ENCODE measurements at regions not wholly inside any gene's neighbourhood (a gene's known extent, or its start where the extent isn't known, plus 50 kb on each side); places are given as distances from the start of the nearest gene placed in this dataset.
A peak's percentile ranks its signal among the peaks of the same experiment; 100 is the strongest.
"Not testable (repeated sequence)": the region's sequence is repeated elsewhere in the genome, so short reads cannot be mapped to it uniquely, and the experiment has no call there.

GRCh38 chr16:60126115-60126514 is 1392.0 kb upstream of the GOT2 start:
- not testable (repeated sequence) for H3K36me3 Mint-ChIP-seq (ENCODE audit: low read depth); H3K9me3 Mint-ChIP-seq; H3K4me3 Mint-ChIP-seq; H3K4me3 ChIP-seq; H3K4me2 ChIP-seq; H3K27ac Mint-ChIP-seq; H3F3A ChIP-seq (replicated peaks; ENCODE audit: low read depth); H3K9me2 ChIP-seq (ENCODE audit: insufficient read depth); ATAC-seq; H2AFZ ChIP-seq; H3K4me1 Mint-ChIP-seq; H3K27ac ChIP-seq (ENCODE audit: low read depth); H3K79me2 ChIP-seq (replicated peaks; ENCODE audit: insufficient read depth); DNase-seq (ENCODE audit: low spot score); H3K36me3 ChIP-seq (ENCODE audit: insufficient read depth); H4K20me1 ChIP-seq (replicated peaks; ENCODE audit: insufficient read depth); H3K27me3 ChIP-seq (ENCODE audit: insufficient read depth); H3K4me1 ChIP-seq (ENCODE audit: insufficient read depth); H3K27me3 Mint-ChIP-seq (ENCODE audit: insufficient read depth, low read depth, poor library complexity)

DNA sequence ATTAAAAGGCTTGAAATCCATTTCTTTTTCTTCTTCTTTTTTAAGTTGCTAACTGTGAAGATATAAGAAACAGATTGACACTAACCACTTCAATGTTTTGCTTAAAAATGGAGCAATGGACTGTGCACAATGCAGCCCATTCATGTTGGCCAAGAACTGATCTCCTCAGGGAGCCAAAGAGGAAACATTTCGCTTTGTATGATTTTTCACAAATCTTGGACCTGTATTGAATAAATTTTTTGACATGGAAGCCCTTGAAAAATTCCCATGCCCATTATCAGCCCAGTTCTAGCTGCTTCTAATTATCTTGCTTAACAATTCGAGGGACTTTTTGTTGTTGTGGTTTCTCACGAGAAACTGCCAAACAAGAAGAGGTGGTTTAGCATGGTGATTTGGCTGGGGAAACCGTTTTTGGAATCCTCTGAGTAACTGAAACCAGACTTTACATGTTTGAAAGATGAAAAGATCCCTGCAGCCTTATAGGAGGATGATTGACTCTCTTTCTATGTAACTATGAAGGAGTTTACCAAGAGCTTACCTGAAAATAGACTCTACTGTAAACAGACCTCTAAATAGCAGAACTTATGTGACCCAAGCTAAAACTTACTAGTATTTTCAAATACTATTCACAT is 1389.4 kb upstream of the GOT2 start:
- no peak for DNase-seq (ENCODE audit: low spot score)

GRCh38 chr16:60120586-60120985 is 1386.5 kb upstream of the GOT2 start:
- H3K9me2 ChIP-seq (ENCODE audit: insufficient read depth) = no peaks in the 10 kb centered on the region
- H3K27ac ChIP-seq (ENCODE audit: low read depth) = no peak overlapping the region
- H3K27ac Mint-ChIP-seq = no peak overlapping the region
- no peaks in the 10 kb centered on the region for H3F3A ChIP-seq (replicated peaks; ENCODE audit: low read depth)
- H3K36me3 Mint-ChIP-seq (ENCODE audit: low read depth) = no peaks in the 10 kb centered on the region; the same call in 2 of the 3 replicates
- H3K9me3 Mint-ChIP-seq = no peaks in the 10 kb centered on the region
- no peaks in the 10 kb centered on the region for H3K4me1 ChIP-seq (ENCODE audit: insufficient read depth)
- no peaks in the 10 kb centered on the region for H4K20me1 ChIP-seq (replicated peaks; ENCODE audit: insufficient read depth)
- H3K4me3 Mint-ChIP-seq = no peak overlapping the region
- H3K36me3 ChIP-seq (ENCODE audit: insufficient read depth) = no peaks in the 10 kb centered on the region
- no peaks in the 10 kb centered on the region for H3K4me1 Mint-ChIP-seq
- H3K27me3 Mint-ChIP-seq (ENCODE audit: insufficient read depth, low read depth, poor library complexity) = peaks cover 2% of the 10 kb centered on the region
- H3K27me3 ChIP-seq (ENCODE audit: insufficient read depth) = no peaks in the 10 kb centered on the region
- H3K4me3 ChIP-seq = no peak overlapping the region
- ATAC-seq (no peak), DNase-seq (ENCODE audit: low spot score) (no peak)
- H3K4me2 ChIP-seq = no peak overlapping the region
- H3K79me2 ChIP-seq (replicated peaks; ENCODE audit: insufficient read depth) = no peaks in the 10 kb centered on the region
- H2AFZ ChIP-seq = 0 out of 2 replicates have a peak overlapping the region, but pooled peaks have one; percentile 2
- TF ChIP-seq EZH2phosphoT487 (IDR thresholded peaks at IDR 0.05; ENCODE audit: unreplicated experiment) (no peak), CREB1 (CRISPR knock-in tag; IDR thresholded peaks at IDR 0.05; ENCODE audit: low read depth) (no peak)
- TF ChIP-seq, protein P1, sequence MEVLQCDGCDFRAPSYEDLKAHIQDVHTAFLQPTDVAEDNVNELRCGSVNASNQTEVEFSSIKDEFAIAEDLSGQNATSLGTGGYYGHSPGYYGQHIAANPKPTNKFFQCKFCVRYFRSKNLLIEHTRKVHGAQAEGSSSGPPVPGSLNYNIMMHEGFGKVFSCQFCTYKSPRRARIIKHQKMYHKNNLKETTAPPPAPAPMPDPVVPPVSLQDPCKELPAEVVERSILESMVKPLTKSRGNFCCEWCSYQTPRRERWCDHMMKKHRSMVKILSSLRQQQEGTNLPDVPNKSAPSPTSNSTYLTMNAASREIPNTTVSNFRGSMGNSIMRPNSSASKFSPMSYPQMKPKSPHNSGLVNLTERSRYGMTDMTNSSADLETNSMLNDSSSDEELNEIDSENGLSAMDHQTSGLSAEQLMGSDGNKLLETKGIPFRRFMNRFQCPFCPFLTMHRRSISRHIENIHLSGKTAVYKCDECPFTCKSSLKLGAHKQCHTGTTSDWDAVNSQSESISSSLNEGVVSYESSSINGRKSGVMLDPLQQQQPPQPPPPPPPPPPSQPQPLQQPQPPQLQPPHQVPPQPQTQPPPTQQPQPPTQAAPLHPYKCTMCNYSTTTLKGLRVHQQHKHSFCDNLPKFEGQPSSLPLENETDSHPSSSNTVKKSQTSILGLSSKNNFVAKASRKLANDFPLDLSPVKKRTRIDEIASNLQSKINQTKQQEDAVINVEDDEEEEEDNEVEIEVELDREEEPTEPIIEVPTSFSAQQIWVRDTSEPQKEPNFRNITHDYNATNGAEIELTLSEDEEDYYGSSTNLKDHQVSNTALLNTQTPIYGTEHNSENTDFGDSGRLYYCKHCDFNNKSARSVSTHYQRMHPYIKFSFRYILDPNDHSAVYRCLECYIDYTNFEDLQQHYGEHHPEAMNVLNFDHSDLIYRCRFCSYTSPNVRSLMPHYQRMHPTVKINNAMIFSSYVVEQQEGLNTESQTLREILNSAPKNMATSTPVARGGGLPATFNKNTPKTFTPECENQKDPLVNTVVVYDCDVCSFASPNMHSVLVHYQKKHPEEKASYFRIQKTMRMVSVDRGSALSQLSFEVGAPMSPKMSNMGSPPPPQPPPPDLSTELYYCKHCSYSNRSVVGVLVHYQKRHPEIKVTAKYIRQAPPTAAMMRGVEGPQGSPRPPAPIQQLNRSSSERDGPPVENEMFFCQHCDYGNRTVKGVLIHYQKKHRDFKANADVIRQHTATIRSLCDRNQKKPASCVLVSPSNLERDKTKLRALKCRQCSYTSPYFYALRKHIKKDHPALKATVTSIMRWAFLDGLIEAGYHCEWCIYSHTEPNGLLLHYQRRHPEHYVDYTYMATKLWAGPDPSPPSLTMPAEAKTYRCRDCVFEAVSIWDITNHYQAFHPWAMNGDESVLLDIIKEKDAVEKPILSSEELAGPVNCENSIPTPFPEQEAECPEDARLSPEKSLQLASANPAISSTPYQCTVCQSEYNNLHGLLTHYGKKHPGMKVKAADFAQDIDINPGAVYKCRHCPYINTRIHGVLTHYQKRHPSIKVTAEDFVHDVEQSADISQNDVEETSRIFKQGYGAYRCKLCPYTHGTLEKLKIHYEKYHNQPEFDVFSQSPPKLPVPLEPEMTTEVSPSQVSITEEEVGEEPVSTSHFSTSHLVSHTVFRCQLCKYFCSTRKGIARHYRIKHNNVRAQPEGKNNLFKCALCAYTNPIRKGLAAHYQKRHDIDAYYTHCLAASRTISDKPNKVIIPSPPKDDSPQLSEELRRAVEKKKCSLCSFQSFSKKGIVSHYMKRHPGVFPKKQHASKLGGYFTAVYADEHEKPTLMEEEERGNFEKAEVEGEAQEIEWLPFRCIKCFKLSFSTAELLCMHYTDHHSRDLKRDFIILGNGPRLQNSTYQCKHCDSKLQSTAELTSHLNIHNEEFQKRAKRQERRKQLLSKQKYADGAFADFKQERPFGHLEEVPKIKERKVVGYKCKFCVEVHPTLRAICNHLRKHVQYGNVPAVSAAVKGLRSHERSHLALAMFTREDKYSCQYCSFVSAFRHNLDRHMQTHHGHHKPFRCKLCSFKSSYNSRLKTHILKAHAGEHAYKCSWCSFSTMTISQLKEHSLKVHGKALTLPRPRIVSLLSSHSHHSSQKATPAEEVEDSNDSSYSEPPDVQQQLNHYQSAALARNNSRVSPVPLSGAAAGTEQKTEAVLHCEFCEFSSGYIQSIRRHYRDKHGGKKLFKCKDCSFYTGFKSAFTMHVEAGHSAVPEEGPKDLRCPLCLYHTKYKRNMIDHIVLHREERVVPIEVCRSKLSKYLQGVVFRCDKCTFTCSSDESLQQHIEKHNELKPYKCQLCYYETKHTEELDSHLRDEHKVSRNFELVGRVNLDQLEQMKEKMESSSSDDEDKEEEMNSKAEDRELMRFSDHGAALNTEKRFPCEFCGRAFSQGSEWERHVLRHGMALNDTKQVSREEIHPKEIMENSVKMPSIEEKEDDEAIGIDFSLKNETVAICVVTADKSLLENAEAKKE (CRISPR knock-in tag; IDR thresholded peaks at IDR 0.05) = no peak

More for the DNA sequence above, 1389.4 kb upstream of the GOT2 start:
- Histone ChIP-seq H4K20me1 (replicated peaks; ENCODE audit: insufficient read depth) (no peaks in the 10 kb centered on the region), H3K79me2 (replicated peaks; ENCODE audit: insufficient read depth) (no peaks in the 10 kb centered on the region), H3K4me1 (ENCODE audit: insufficient read depth) (no peaks in the 10 kb centered on the region), H3K36me3 (ENCODE audit: insufficient read depth) (peaks cover 9% of the 10 kb centered on the region; the same call in 1 of the 2 replicates), H3F3A (replicated peaks; ENCODE audit: low read depth) (no peaks in the 10 kb centered on the region), H3K9me2 (ENCODE audit: insufficient read depth) (peaks cover 9% of the 10 kb centered on the region; the same call in 1 of the 2 replicates), H3K4me3 (no peak overlapping the region), H3K4me2 (no peak overlapping the region), H2AFZ (no peak overlapping the region), H3K27ac (ENCODE audit: low read depth) (no peak overlapping the region), H3K27me3 (ENCODE audit: insufficient read depth) (no peaks in the 10 kb centered on the region)
- H3K36me3 Mint-ChIP-seq (ENCODE audit: low read depth) = no peaks in the 10 kb centered on the region; the same call in 2 of the 3 replicates
- peaks cover 2% of the 10 kb centered on the region for H3K27me3 Mint-ChIP-seq (ENCODE audit: insufficient read depth, low read depth, poor library complexity)
- H3K4me1 Mint-ChIP-seq = no peaks in the 10 kb centered on the region
- no peaks in the 10 kb centered on the region; the same call in 2 of the 3 replicates for H3K9me3 Mint-ChIP-seq
- no peak overlapping the region for H3K4me3 Mint-ChIP-seq
- no peak for ATAC-seq
- H3K27ac Mint-ChIP-seq = no peak overlapping the region
- TF ChIP-seq ZNF114 (CRISPR knock-in tag; IDR thresholded peaks at IDR 0.05) = no peak
- TF ChIP-seq, protein P2, sequence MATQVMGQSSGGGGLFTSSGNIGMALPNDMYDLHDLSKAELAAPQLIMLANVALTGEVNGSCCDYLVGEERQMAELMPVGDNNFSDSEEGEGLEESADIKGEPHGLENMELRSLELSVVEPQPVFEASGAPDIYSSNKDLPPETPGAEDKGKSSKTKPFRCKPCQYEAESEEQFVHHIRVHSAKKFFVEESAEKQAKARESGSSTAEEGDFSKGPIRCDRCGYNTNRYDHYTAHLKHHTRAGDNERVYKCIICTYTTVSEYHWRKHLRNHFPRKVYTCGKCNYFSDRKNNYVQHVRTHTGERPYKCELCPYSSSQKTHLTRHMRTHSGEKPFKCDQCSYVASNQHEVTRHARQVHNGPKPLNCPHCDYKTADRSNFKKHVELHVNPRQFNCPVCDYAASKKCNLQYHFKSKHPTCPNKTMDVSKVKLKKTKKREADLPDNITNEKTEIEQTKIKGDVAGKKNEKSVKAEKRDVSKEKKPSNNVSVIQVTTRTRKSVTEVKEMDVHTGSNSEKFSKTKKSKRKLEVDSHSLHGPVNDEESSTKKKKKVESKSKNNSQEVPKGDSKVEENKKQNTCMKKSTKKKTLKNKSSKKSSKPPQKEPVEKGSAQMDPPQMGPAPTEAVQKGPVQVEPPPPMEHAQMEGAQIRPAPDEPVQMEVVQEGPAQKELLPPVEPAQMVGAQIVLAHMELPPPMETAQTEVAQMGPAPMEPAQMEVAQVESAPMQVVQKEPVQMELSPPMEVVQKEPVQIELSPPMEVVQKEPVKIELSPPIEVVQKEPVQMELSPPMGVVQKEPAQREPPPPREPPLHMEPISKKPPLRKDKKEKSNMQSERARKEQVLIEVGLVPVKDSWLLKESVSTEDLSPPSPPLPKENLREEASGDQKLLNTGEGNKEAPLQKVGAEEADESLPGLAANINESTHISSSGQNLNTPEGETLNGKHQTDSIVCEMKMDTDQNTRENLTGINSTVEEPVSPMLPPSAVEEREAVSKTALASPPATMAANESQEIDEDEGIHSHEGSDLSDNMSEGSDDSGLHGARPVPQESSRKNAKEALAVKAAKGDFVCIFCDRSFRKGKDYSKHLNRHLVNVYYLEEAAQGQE (IDR thresholded peaks at IDR 0.05; ENCODE audit: unreplicated experiment) = no peak
- no peak for TF ChIP-seq ZNF331 (CRISPR knock-in tag; IDR thresholded peaks at IDR 0.05; ENCODE audit: low read depth)
